Subcutaneous abdominal adipose tissue (tissue), 5 donors: ENCODE measurements at regions not wholly inside any gene's neighbourhood (a gene's known extent, or its start where the extent isn't known, plus 50 kb on each side); places are given as distances from the start of the nearest gene placed in this dataset.

Experiments
- H3K27ac ChIP-seq: one replicate; pipeline ENCODE4 v1.7.0; 2013; ENCODE audit warnings: low read depth, mild to moderate bottlenecking, inconsistent platforms, low read length, moderate library complexity
- H3K27me3 ChIP-seq, 5 donors: one replicate each; pipeline ENCODE4 v1.7.0; 2013; ENCODE audit warnings: low read length in 5 of 5, inconsistent platforms in 1 of 5; ENCODE audit not compliant: control insufficient read depth in 5 of 5, insufficient read depth in 4 of 5
- H3K36me3 ChIP-seq, 5 donors: one replicate each; pipeline ENCODE4 v1.7.0; 2013; ENCODE audit warnings: low read length in 5 of 5; ENCODE audit not compliant: control insufficient read depth in 5 of 5, insufficient read depth in 5 of 5
- H3K4me1 ChIP-seq, 5 donors: one replicate each; pipeline ENCODE4 v1.7.0; 2013; ENCODE audit warnings: low read length in 5 of 5, mild to moderate bottlenecking in 3 of 5, moderate library complexity in 1 of 5; ENCODE audit not compliant: control insufficient read depth in 5 of 5, insufficient read depth in 5 of 5
- H3K4me3 ChIP-seq, 5 donors: one replicate each; pipeline ENCODE4 v1.7.0; 2013; ENCODE audit warnings: low read length in 5 of 5, low read depth in 1 of 5
- H3K9ac ChIP-seq, 5 donors: one replicate each; pipeline ENCODE4 v1.7.0; 2013; ENCODE audit warnings: low read length in 5 of 5, mild to moderate bottlenecking in 4 of 5, moderate library complexity in 3 of 5
- H3K9me3 ChIP-seq, 5 donors: one replicate each; pipeline ENCODE4 v1.7.0; 2013; ENCODE audit warnings: low read length in 5 of 5; ENCODE audit not compliant: control insufficient read depth in 5 of 5
- donor health status: healthy.
- donor health status: healthy.
- donor health status: healthy.
- donor health status: healthy.
- donor health status: healthy.

- Histone ChIP-seq H3K4me1 (no peaks in the 10 kb centered on the region), H3K36me3 (no peaks in the 10 kb centered on the region), H3K9me3 (no peaks in the 10 kb centered on the region), H3K27me3 (no peaks in the 10 kb centered on the region), H3K9ac (no peak overlapping the region), H3K27ac (no peak overlapping the region), H3K4me3 (no peak overlapping the region)
Measured at GRCh38 chr18:67278984-67279383, 237.5 kb downstream of the DSEL start.

DNA sequence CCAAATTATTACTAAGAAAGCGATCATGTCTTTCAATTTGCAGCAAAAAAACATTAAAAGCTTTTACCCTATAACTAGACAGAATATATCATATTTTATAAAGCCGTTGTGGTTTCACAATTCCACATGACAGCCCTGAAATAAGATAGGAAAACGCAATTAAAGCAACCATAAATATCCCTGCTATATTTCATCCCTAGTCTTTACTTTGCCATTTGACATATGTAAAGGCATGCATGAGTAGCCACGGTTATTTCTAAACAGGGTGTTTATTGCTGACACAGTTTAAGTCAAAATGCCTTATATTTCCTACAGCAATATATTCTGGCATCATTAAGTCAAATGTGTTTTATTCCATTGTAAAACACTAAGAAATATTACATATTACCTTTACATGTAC, 239.9 kb downstream of the DSEL start:
- Histone ChIP-seq H3K36me3 (no peaks in the 10 kb centered on the region), H3K27me3 (no peaks in the 10 kb centered on the region), H3K9me3 (no peaks in the 10 kb centered on the region), H3K9ac (no peak overlapping the region), H3K4me3 (no peak overlapping the region), H3K4me1 (no peaks in the 10 kb centered on the region), H3K27ac (no peak overlapping the region)

- no peak overlapping the region for H3K4me3 ChIP-seq
- H3K4me1 ChIP-seq: no peaks in the 10 kb centered on the region
- no peaks in the 10 kb centered on the region for H3K27me3 ChIP-seq
- no peaks in the 10 kb centered on the region for H3K9me3 ChIP-seq
- H3K36me3 ChIP-seq: no peaks in the 10 kb centered on the region
- H3K9ac ChIP-seq: no peak overlapping the region
- H3K27ac ChIP-seq: no peak overlapping the region
Measured at GRCh38 chr18:67273288-67273687, 243.2 kb downstream of the DSEL start.

DNA sequence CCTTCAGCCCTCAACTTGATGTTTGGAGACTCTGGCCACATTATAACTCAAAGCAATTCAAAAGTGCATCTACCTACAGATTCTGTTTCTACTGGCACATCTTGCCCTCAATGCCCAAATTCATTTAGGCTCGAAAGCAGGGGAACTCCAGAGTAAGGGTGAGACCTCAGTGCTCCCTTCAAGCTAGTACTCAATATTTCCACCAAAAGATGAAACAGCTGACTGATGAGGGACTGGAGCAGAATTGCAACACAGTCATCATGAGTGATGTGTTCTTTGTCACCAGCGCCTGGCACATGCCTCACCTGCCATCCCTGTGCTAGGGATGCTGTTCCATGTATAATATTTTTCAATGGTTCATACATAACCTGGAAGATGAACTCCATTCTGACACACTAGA, 247.3 kb downstream of the DSEL start:
- Histone ChIP-seq H3K27me3 (no peaks in the 10 kb centered on the region), H3K36me3 (no peaks in the 10 kb centered on the region), H3K4me3 (no peak overlapping the region), H3K9ac (no peak overlapping the region), H3K27ac (no peak overlapping the region), H3K4me1 (no peaks in the 10 kb centered on the region), H3K9me3 (no peaks in the 10 kb centered on the region)

DNA sequence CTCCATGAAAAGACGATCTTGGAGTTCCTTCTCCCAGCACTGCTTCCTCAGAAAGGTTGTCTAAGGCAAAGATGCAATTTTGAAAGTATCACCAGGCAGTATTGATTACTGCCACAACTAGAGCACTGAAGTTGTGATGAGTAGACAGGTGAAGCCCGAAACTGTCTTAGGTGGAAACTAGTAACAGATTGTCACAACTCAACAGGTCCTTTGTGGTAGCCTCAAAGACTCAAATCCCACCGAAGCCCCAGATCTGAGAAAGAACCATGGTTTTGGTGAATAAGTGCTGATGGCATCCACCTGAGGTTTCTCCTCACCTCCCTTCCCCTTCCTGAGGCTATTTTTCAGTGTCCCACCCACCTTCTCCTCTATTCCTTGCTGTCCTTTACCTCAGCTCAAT, 248.0 kb downstream of the DSEL start:
- Histone ChIP-seq H3K9me3 (no peaks in the 10 kb centered on the region), H3K4me1 (no peaks in the 10 kb centered on the region), H3K27ac (no peak overlapping the region), H3K36me3 (no peaks in the 10 kb centered on the region), H3K9ac (no peak overlapping the region), H3K4me3 (no peak overlapping the region), H3K27me3 (no peaks in the 10 kb centered on the region)

DNA sequence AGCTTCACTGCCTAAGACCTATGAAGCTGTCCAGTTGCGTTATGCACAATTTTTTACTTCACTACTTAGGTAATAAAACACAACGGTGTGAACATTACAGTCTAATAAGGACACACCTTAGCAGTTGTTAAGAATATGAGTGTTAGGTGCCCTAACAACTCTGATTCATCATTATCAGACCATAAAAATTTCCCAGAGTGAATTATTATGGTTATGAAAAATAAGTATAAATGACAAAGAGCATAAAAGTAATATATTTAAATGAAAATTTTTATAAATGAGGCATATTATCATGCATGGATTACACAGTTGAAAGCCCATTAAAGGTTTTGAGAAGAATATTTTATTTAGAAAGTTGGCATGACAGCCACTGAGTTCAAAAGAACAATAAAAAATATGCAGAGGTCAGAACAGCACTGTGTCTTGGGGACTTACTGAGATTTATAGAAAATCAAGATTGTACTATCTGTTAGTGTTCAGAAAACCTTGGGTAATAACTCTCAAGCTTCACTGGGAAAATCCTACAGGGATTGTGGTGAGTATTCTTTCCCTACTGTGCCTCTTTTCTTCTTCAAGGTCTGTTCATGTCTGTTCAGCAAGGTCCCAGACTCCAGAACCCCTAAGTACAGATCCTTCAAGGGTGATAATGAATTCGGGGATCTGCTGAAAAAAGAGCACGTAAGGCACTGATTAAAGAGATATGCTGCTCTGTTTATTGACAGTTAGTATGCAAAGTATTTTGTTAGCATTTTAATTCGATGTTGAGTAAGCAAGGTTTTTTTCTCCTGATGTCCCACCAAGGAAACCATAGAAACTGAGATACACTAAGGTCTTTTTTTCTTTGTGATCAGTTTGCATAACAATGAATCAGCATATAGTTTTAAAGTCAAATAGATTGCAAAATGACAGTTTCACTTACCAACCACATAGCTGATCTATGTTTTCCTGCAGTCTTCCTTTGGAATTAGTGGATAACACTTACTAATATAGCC, 250.0 kb downstream of the DSEL start:
- Histone ChIP-seq H3K4me3 (no peak overlapping the region), H3K27me3 (no peaks in the 10 kb centered on the region), H3K9ac (no peak overlapping the region), H3K9me3 (no peaks in the 10 kb centered on the region), H3K27ac (no peak overlapping the region), H3K4me1 (no peaks in the 10 kb centered on the region), H3K36me3 (no peaks in the 10 kb centered on the region)

GRCh38 chr18:67265464-67266245, 250.9 kb downstream of the DSEL start:
- H3K27me3 ChIP-seq: no peaks in the 10 kb centered on the region
- no peak overlapping the region for H3K4me3 ChIP-seq
- H3K4me1 ChIP-seq: no peaks in the 10 kb centered on the region
- no peaks in the 10 kb centered on the region for H3K9me3 ChIP-seq
- H3K27ac ChIP-seq: no peak overlapping the region
- H3K36me3 ChIP-seq: no peaks in the 10 kb centered on the region
- no peak overlapping the region for H3K9ac ChIP-seq

DNA sequence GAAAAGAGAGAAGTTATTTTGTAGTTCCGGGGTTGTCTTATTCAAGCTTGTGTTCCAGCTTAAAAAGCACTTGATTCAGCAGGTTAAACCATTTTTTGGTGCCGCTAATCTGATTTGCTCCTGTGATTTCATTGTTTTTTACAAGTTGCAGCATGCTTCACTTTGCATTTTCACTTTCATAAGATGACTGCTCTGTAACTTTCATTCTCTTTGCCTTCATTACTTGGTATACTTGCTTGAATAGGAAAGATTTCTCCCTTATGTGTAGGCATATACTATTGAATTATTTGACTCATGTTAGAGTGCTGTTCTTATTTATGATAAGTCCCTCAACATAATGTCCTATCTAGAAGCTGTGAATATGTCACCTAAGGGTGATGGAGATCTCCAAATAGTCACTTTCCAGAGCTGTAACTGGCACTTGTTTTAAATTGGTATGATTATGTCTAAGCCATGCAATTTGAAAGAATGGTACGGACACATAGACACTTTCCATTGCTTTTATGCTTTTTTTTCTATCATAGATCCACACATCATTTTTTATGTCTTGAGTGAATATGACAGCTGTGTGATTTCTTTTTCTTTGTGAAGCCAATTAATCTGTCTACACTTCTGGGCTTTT, 254.5 kb downstream of the DSEL start:
- Histone ChIP-seq H3K27ac (no peak overlapping the region), H3K4me3 (no peak overlapping the region), H3K9me3 (no peaks in the 10 kb centered on the region), H3K27me3 (no peaks in the 10 kb centered on the region), H3K36me3 (no peaks in the 10 kb centered on the region), H3K4me1 (no peaks in the 10 kb centered on the region), H3K9ac (no peak overlapping the region)

DNA sequence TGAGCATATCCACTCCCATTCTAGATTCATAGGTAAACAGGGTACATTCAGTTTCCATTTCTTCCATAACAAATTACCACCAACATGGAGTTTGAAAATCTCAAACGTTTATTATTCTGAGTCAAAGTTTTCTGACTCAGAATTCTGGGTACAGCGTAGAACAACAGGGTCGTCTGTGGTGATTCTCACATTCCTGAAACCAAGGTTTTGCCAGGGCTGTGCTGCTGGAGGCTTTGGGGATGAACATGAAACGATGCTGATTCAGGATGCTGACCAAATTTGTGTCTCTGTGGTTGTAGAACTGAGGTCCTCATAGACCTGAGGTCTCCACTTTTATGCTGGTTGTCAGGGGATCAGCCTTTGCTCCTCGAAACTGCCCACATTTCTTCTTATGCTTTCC, 255.7 kb downstream of the DSEL start:
- H3K27me3 ChIP-seq: no peaks in the 10 kb centered on the region
- no peaks in the 10 kb centered on the region for H3K36me3 ChIP-seq
- H3K9ac ChIP-seq: no peak overlapping the region
- no peak overlapping the region for H3K4me3 ChIP-seq
- no peaks in the 10 kb centered on the region for H3K4me1 ChIP-seq
- H3K9me3 ChIP-seq: no peaks in the 10 kb centered on the region
- H3K27ac ChIP-seq: no peak overlapping the region
